ENCODE measurements at regions not wholly inside any gene's neighbourhood (a gene's known extent, or its start where the extent isn't known, plus 50 kb on each side); places are given as distances from the start of the nearest gene placed in this dataset.
A peak's percentile ranks its signal among the peaks of the same experiment; 100 is the strongest.

- ChIA-PET CTCF (no interaction called here), POLR2A (no interaction called here)
- TF ChIP-seq ZNF148 (tag by site-specific recombination; IDR thresholded peaks at IDR 0.05; ENCODE audit: borderline replicate concordance) (no peak), ZNF350 (tag by site-specific recombination; IDR thresholded peaks at IDR 0.05) (no peak), ZNF501 (tag by site-specific recombination; IDR thresholded peaks at IDR 0.05) (no peak), ZSCAN30 (tag by site-specific recombination; IDR thresholded peaks at IDR 0.05) (no peak), ZNF169 (tag by site-specific recombination; IDR thresholded peaks at IDR 0.05) (no peak), ZNF610 (tag by site-specific recombination; IDR thresholded peaks at IDR 0.05; ENCODE audit: borderline replicate concordance) (no peak), ZNF23 (tag by site-specific recombination; IDR thresholded peaks at IDR 0.05; ENCODE audit: borderline replicate concordance) (no peak), ZFHX2 (tag by site-specific recombination; conservative IDR thresholded peaks at IDR 0.05) (peak; percentile 54), ZNF132 (tag by site-specific recombination; IDR thresholded peaks at IDR 0.05; ENCODE audit: borderline replicate concordance) (no peak), EGR2 (tag by site-specific recombination; IDR thresholded peaks at IDR 0.05; ENCODE audit: low read depth) (peak; percentile 71; the same call in 1 of the 2 replicates), SETDB1 (IDR thresholded peaks at IDR 0.05; ENCODE audit: insufficient read length, low read length) (no peak), FEZF1 (tag by site-specific recombination; IDR thresholded peaks at IDR 0.05) (no peak)
- Histone ChIP-seq H3K27ac (ENCODE audit: extremely low read depth, low read depth, low read length) (no peak overlapping the region), H3K4me1 (ENCODE audit: control insufficient read depth, insufficient read depth, low read length) (no peaks in the 10 kb centered on the region), H3K9me3 (ENCODE audit: control insufficient read depth, insufficient read depth, low read depth, low read length) (no peaks in the 10 kb centered on the region), H3K4me3 (ENCODE audit: low read depth, low read length) (no peak overlapping the region), H3K36me3 (ENCODE audit: control insufficient read depth in 2 of 2, insufficient read depth in 1 of 2, low read length in 2 of 2) (no peaks in the 10 kb centered on the region)
These were observed 355.6 kb downstream of the TAF11L14 start for GRCh38 chr5:17989567-17990563.

GRCh38 chr5:17991775-17992174 lies 357.5 kb downstream of the TAF11L14 start:
- no peak overlapping the region for H3K27ac ChIP-seq (ENCODE audit: extremely low read depth, low read depth, low read length)
- H3K4me3 ChIP-seq (ENCODE audit: low read depth, low read length), result no peak overlapping the region
- no peaks in the 10 kb centered on the region for H3K4me1 ChIP-seq (ENCODE audit: control insufficient read depth, insufficient read depth, low read length)
- peak; percentile 25; the same call in 1 of the 2 replicates for TF ChIP-seq ZIC2 (tag by site-specific recombination; IDR thresholded peaks at IDR 0.05)
- TF ChIP-seq ZSCAN5A (tag by site-specific recombination; IDR thresholded peaks at IDR 0.05), result no peak
- ChIA-PET POLR2A (no interaction called here), CTCF (no interaction called here)
- no peaks in the 10 kb centered on the region for H3K36me3 ChIP-seq (ENCODE audit: control insufficient read depth in 2 of 2, insufficient read depth in 1 of 2, low read length in 2 of 2)
- no peaks in the 10 kb centered on the region for H3K9me3 ChIP-seq (ENCODE audit: control insufficient read depth, insufficient read depth, low read depth, low read length)

GRCh38 chr5:17992291-17992690 lies 358.0 kb downstream of the TAF11L14 start:
- no peak overlapping the region for H3K27ac ChIP-seq (ENCODE audit: extremely low read depth, low read depth, low read length)
- ChIA-PET CTCF (no interaction called here), POLR2A (no interaction called here)
- no peaks in the 10 kb centered on the region for H3K4me1 ChIP-seq (ENCODE audit: control insufficient read depth, insufficient read depth, low read length)
- no peaks in the 10 kb centered on the region for H3K9me3 ChIP-seq (ENCODE audit: control insufficient read depth, insufficient read depth, low read depth, low read length)
- no peak for TF ChIP-seq ZSCAN23 (tag by site-specific recombination; IDR thresholded peaks at IDR 0.05)
- no peak for TF ChIP-seq REST (tag by site-specific recombination; IDR thresholded peaks at IDR 0.05)
- H3K36me3 ChIP-seq (ENCODE audit: control insufficient read depth in 2 of 2, insufficient read depth in 1 of 2, low read length in 2 of 2), result no peaks in the 10 kb centered on the region
- no peak overlapping the region for H3K4me3 ChIP-seq (ENCODE audit: low read depth, low read length)

All from HEK293 (cell line).